ENCODE measurements at regions not wholly inside any gene's neighbourhood (a gene's known extent, or its start where the extent isn't known, plus 50 kb on each side); places are given as distances from the start of the nearest gene placed in this dataset.

- H3K27me3 ChIP-seq (ENCODE audit: insufficient read depth, low read length) = no peaks in the 10 kb centered on the region
- peak; percentile 47 for TF ChIP-seq CTCF (IDR thresholded peaks at IDR 0.05; ENCODE audit: extremely low read depth, low read depth, low read length)
- no peak for DNase-seq (ENCODE audit: insufficient read length, low spot score, missing footprints)
- no peaks in the 10 kb centered on the region for H3K36me3 ChIP-seq (ENCODE audit: insufficient read depth, low read length)
- H3K27ac ChIP-seq (ENCODE audit: low read depth, low read length) = no peak overlapping the region
- no peaks in the 10 kb centered on the region for H3K4me1 ChIP-seq (ENCODE audit: insufficient read depth, low read length)
- no peaks in the 10 kb centered on the region for H3K79me2 ChIP-seq (ENCODE audit: insufficient read depth, low read length)
- H3K4me2 ChIP-seq (ENCODE audit: insufficient read depth, low read length) = no peak overlapping the region
- H4K20me1 ChIP-seq (ENCODE audit: insufficient read depth, low read length) = no peaks in the 10 kb centered on the region
- H3K9me3 ChIP-seq (ENCODE audit: low read depth, low read length) = no peaks in the 10 kb centered on the region
- no peak overlapping the region for H3K4me3 ChIP-seq (ENCODE audit: insufficient read depth, low read length)
- H2AFZ ChIP-seq (ENCODE audit: low read length) = no peak overlapping the region
These were observed 137.7 kb downstream of the THNSL2 start for GRCh38 chr2:88307817-88308216.

- Histone ChIP-seq H3K36me3 (ENCODE audit: insufficient read depth, low read length) (no peaks in the 10 kb centered on the region), H3K9me3 (ENCODE audit: low read depth, low read length) (no peaks in the 10 kb centered on the region), H4K20me1 (ENCODE audit: insufficient read depth, low read length) (no peaks in the 10 kb centered on the region), H3K4me1 (ENCODE audit: insufficient read depth, low read length) (no peaks in the 10 kb centered on the region), H3K79me2 (ENCODE audit: insufficient read depth, low read length) (no peaks in the 10 kb centered on the region), H3K27ac (ENCODE audit: low read depth, low read length) (no peak overlapping the region), H3K4me2 (ENCODE audit: insufficient read depth, low read length) (no peak overlapping the region), H3K4me3 (ENCODE audit: insufficient read depth, low read length) (no peak overlapping the region), H3K27me3 (ENCODE audit: insufficient read depth, low read length) (no peaks in the 10 kb centered on the region), H2AFZ (ENCODE audit: low read length) (no peak overlapping the region)
- TF ChIP-seq CTCF (IDR thresholded peaks at IDR 0.05; ENCODE audit: extremely low read depth, low read depth, low read length) = no peak
- DNase-seq (ENCODE audit: insufficient read length, low spot score, missing footprints) = no peak
These were observed 133.7 kb downstream of the THNSL2 start for GRCh38 chr2:88303865-88304264.

GRCh38 chr2:88296247-88296646 lies 126.1 kb downstream of the THNSL2 start:
- H3K27me3 ChIP-seq (ENCODE audit: insufficient read depth, low read length) = no peaks in the 10 kb centered on the region
- no peak overlapping the region for H2AFZ ChIP-seq (ENCODE audit: low read length)
- H3K36me3 ChIP-seq (ENCODE audit: insufficient read depth, low read length) = no peaks in the 10 kb centered on the region
- H4K20me1 ChIP-seq (ENCODE audit: insufficient read depth, low read length) = no peaks in the 10 kb centered on the region
- no peak overlapping the region for H3K4me3 ChIP-seq (ENCODE audit: insufficient read depth, low read length)
- no peak overlapping the region for H3K27ac ChIP-seq (ENCODE audit: low read depth, low read length)
- no peak for TF ChIP-seq CTCF (IDR thresholded peaks at IDR 0.05; ENCODE audit: extremely low read depth, low read depth, low read length)
- no peak for DNase-seq (ENCODE audit: insufficient read length, low spot score, missing footprints)
- no peak overlapping the region for H3K4me2 ChIP-seq (ENCODE audit: insufficient read depth, low read length)
- H3K79me2 ChIP-seq (ENCODE audit: insufficient read depth, low read length) = no peaks in the 10 kb centered on the region
- H3K9me3 ChIP-seq (ENCODE audit: low read depth, low read length) = no peaks in the 10 kb centered on the region
- no peaks in the 10 kb centered on the region for H3K4me1 ChIP-seq (ENCODE audit: insufficient read depth, low read length)

GRCh38 chr2:88283886-88284592 lies 113.9 kb downstream of the THNSL2 start:
- no peak overlapping the region for H3K4me3 ChIP-seq (ENCODE audit: insufficient read depth, low read length)
- H3K27me3 ChIP-seq (ENCODE audit: insufficient read depth, low read length) = no peaks in the 10 kb centered on the region
- DNase-seq (ENCODE audit: insufficient read length, low spot score, missing footprints) = peak; percentile 38
- no peak overlapping the region for H2AFZ ChIP-seq (ENCODE audit: low read length)
- no peaks in the 10 kb centered on the region for H3K79me2 ChIP-seq (ENCODE audit: insufficient read depth, low read length)
- H3K4me2 ChIP-seq (ENCODE audit: insufficient read depth, low read length) = no peak overlapping the region
- no peaks in the 10 kb centered on the region for H3K4me1 ChIP-seq (ENCODE audit: insufficient read depth, low read length)
- TF ChIP-seq CTCF (IDR thresholded peaks at IDR 0.05; ENCODE audit: extremely low read depth, low read depth, low read length) = no peak
- H3K9me3 ChIP-seq (ENCODE audit: low read depth, low read length) = no peaks in the 10 kb centered on the region
- H3K36me3 ChIP-seq (ENCODE audit: insufficient read depth, low read length) = no peaks in the 10 kb centered on the region
- H4K20me1 ChIP-seq (ENCODE audit: insufficient read depth, low read length) = no peaks in the 10 kb centered on the region
- H3K27ac ChIP-seq (ENCODE audit: low read depth, low read length) = no peak overlapping the region

Measured in osteoblast (primary cell).